Panc1 (cell line): ENCODE measurements at regions not wholly inside any gene's neighbourhood (a gene's known extent, or its start where the extent isn't known, plus 50 kb on each side); places are given as distances from the start of the nearest gene placed in this dataset.

Experiments used
- CTCF ChIP-seq: fragments of 450-650 bp; IDR thresholded peaks from 2 replicates; pipeline ENCODE4 v1.5.1; 2017; ENCODE audit warnings: mild to moderate bottlenecking
- POLR2AphosphoS5 ChIP-seq: IDR thresholded peaks from 2 replicates; pipeline ENCODE4 v1.6.1; 2012; ENCODE audit warnings: mild to moderate bottlenecking, low read depth, low read length, moderate library complexity
- REST ChIP-seq, 2 experiments: IDR thresholded peaks; 2 replicates each; pipeline ENCODE4 v1.6.1; 2011 to 2012; ENCODE audit warnings: low read depth in 2 of 2, control low read depth in 1 of 2, low read length in 1 of 2, mild to moderate bottlenecking in 1 of 2, moderate library complexity in 1 of 2; ENCODE audit not compliant: insufficient read depth in 1 of 2
- SIN3A ChIP-seq: IDR thresholded peaks from 2 replicates; pipeline ENCODE4 v1.6.1; 2012; ENCODE audit warnings: low read depth, mild to moderate bottlenecking, low read length, moderate library complexity, borderline replicate concordance; ENCODE audit not compliant: insufficient read depth

GRCh38 chr6:97822632-97823031 lies 539.6 kb upstream of the MMS22L start:
- no peak for TF ChIP-seq CTCF
- no peak for TF ChIP-seq POLR2AphosphoS5
- no peak for TF ChIP-seq SIN3A
- TF ChIP-seq REST (IDR thresholded peaks at IDR 0.05; ENCODE audit: insufficient read depth in 1 of 2, low read depth in 2 of 2, low read length in 1 of 2) = no peak
